ENCODE measurements at regions not wholly inside any gene's neighbourhood (a gene's known extent, or its start where the extent isn't known, plus 50 kb on each side); places are given as distances from the start of the nearest gene placed in this dataset.
"Not testable (repeated sequence)": the region's sequence is repeated elsewhere in the genome, so short reads cannot be mapped to it uniquely, and the experiment has no call there.

DNA sequence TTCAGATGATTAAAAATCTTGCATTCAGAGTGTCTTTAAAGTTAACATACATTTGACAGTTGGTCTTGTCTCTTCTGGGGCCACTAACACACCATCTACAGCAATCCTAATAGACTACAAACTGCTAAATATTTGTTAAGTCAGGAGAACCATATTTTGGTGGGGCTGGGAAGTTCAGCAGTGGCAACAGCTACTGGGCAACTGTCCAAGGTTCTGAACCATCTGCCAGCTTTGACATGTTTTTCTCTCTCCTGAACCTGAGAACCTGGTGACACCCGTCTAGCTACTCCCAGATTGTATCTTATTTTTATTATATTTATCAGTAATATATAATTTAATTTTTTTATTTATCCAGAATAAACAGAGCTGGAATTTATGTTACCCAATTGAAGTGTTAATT is 199.0 kb upstream of the DPYD start:
- CTCF ChIA-PET, result no interaction called here
- H3K36me3 Mint-ChIP-seq, result no peaks in the 10 kb centered on the region
- intact Hi-C loops (cut with micrococcal nuclease), result no loop called here
- H3K4me1 Mint-ChIP-seq, result no peaks in the 10 kb centered on the region
- Histone ChIP-seq H3K27me3 (ENCODE audit: control insufficient read depth in 2 of 2, insufficient read depth in 2 of 2, low read length in 2 of 2) (no peaks in the 10 kb centered on the region), H3K4me1 (ENCODE audit: control insufficient read depth in 2 of 2, insufficient read depth in 2 of 2, low read length in 2 of 2) (no peaks in the 10 kb centered on the region), H3K27ac (ENCODE audit: low read depth, low read length) (no peak overlapping the region), H3K36me3 (ENCODE audit: control insufficient read depth in 2 of 3, insufficient read depth in 3 of 3, low read length in 3 of 3) (no peaks in the 10 kb centered on the region), H3K9me3 (ENCODE audit: control insufficient read depth in 2 of 3, low read length in 3 of 3) (no peaks in the 10 kb centered on the region), H3K4me3 (ENCODE audit: low read length) (no peak overlapping the region)
- DNase-seq (no peak), ATAC-seq (no peak)
- H3K27ac Mint-ChIP-seq, result no peak overlapping the region
- H3K27me3 Mint-ChIP-seq, result no peaks in the 10 kb centered on the region
- POLR2A ChIA-PET, result no interaction called here
- H3K4me3 Mint-ChIP-seq, result no peak overlapping the region
- peaks cover 0 to 5% (median 0%) of the 10 kb centered on the region in 11 donors for H3K9me3 Mint-ChIP-seq

DNA sequence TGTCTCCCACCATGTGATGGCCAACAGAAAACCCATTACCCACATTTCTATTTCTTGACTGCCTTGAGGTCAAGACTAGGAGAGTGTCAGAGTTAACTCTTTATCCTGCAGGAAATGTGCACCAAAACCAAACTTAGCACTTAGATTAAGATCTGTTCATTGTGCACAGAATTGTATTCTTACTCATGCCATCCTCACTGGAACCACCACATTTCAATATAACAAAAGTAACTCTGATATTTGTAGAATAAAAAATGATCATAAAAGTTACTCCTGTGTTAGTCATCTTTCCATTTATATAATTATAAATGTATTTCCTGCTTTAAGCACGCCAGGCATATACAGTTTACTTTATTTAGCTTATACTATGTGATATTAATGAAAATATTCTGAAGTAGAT is 193.0 kb upstream of the DPYD start:
- Mint-ChIP-seq H3K27me3 (peaks cover 0 to 4% (median 0%) of the 10 kb centered on the region in 5 donors), H3K4me1 (no peaks in the 10 kb centered on the region), H3K4me3 (no peak overlapping the region), H3K36me3 (no peaks in the 10 kb centered on the region), H3K27ac (no peak overlapping the region), H3K9me3 (peaks cover 0 to 4% (median 0%) of the 10 kb centered on the region in 11 donors)
- POLR2A ChIA-PET, result no interaction called here
- Histone ChIP-seq H3K27me3 (ENCODE audit: control insufficient read depth in 2 of 2, insufficient read depth in 2 of 2, low read length in 2 of 2) (no peaks in the 10 kb centered on the region), H3K36me3 (ENCODE audit: control insufficient read depth in 2 of 3, insufficient read depth in 3 of 3, low read length in 3 of 3) (no peaks in the 10 kb centered on the region), H3K4me1 (ENCODE audit: control insufficient read depth in 2 of 2, insufficient read depth in 2 of 2, low read length in 2 of 2) (no peaks in the 10 kb centered on the region), H3K9me3 (ENCODE audit: control insufficient read depth in 2 of 3, low read length in 3 of 3) (no peaks in the 10 kb centered on the region), H3K4me3 (ENCODE audit: low read length) (no peak overlapping the region), H3K27ac (ENCODE audit: low read depth, low read length) (no peak overlapping the region)
- intact Hi-C loops (cut with micrococcal nuclease), result no loop called here
- no peak for DNase-seq
- no peak for ATAC-seq
- CTCF ChIA-PET, result no interaction called here

DNA sequence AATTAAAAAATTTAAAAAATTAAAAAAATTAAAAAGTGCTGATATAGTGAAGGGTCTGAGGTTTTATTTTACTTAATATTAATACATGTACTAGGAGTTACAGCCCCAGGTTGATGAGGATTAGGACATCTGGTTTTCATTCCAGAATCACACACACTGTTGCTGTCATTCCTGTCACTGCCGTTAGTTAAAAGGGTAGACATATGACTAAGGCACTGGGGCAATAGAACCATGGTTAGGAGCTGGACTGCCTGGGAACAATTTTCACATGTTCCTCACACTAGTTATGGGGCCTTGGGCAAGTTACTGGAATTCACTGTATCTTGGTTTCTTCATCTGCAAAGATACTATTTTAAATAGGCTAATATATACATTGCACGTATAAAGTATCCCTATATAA is 191.8 kb upstream of the DPYD start:
- Mint-ChIP-seq H3K4me1 (no peaks in the 10 kb centered on the region), H3K4me3 (no peak overlapping the region), H3K9me3 (peaks cover 7 to 13% (median 9%) of the 10 kb centered on the region in 11 donors), H3K27me3 (peaks cover 0 to 4% (median 0%) of the 10 kb centered on the region in 5 donors), H3K27ac (no peak overlapping the region), H3K36me3 (peaks cover 0 to 9% (median 0%) of the 10 kb centered on the region in 5 donors)
- Histone ChIP-seq H3K4me1 (ENCODE audit: control insufficient read depth in 2 of 2, insufficient read depth in 2 of 2, low read length in 2 of 2) (no peaks in the 10 kb centered on the region), H3K4me3 (ENCODE audit: low read length) (no peak overlapping the region), H3K27ac (ENCODE audit: low read depth, low read length) (no peak overlapping the region), H3K36me3 (ENCODE audit: control insufficient read depth in 2 of 3, insufficient read depth in 3 of 3, low read length in 3 of 3) (no peaks in the 10 kb centered on the region), H3K9me3 (ENCODE audit: control insufficient read depth in 2 of 3, low read length in 3 of 3) (peaks cover 0 to 6% (median 0%) of the 10 kb centered on the region in 3 experiments), H3K27me3 (ENCODE audit: control insufficient read depth in 2 of 2, insufficient read depth in 2 of 2, low read length in 2 of 2) (no peaks in the 10 kb centered on the region)
- CTCF ChIA-PET, result interaction anchor here (0.6 kb wide), 1 partner anchor 65 kb away, joined by 3 read pairs; no protein-coding TSS in a partner anchor
- DNase-seq (no peak), ATAC-seq (no peak)
- POLR2A ChIA-PET, result no interaction called here
- intact Hi-C loops (cut with micrococcal nuclease), result no loop called here

DNA sequence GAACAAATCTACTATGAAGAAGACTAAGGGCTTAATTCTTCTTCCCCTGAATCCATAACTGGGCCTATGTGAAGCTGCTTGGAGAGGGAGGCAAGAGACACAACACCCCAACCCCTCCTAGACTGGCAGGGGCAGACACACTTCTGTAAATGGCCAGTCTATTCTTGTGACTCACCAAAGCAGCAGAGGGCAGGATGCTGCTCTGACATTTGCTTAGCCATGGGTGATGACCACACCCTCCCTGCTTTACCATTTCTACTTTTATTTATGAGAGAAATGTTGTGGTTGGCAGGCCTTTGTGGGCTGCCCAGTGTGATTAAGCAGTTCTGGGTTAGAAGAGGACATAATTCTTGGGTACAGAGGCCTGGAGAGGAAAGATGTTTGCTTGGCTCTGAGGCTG is 189.8 kb upstream of the DPYD start:
- H3K4me1 Mint-ChIP-seq, result no peaks in the 10 kb centered on the region
- CTCF ChIA-PET, result no interaction called here
- H3K36me3 Mint-ChIP-seq, result peaks cover 0 to 14% (median 0%) of the 10 kb centered on the region in 5 donors
- Histone ChIP-seq H3K36me3 (ENCODE audit: control insufficient read depth in 2 of 3, insufficient read depth in 3 of 3, low read length in 3 of 3) (no peaks in the 10 kb centered on the region), H3K27ac (ENCODE audit: low read depth, low read length) (no peak overlapping the region), H3K4me1 (ENCODE audit: control insufficient read depth in 2 of 2, insufficient read depth in 2 of 2, low read length in 2 of 2) (no peaks in the 10 kb centered on the region), H3K4me3 (ENCODE audit: low read length) (no peak overlapping the region), H3K27me3 (ENCODE audit: control insufficient read depth in 2 of 2, insufficient read depth in 2 of 2, low read length in 2 of 2) (no peaks in the 10 kb centered on the region), H3K9me3 (ENCODE audit: control insufficient read depth in 2 of 3, low read length in 3 of 3) (peaks cover 0 to 7% (median 0%) of the 10 kb centered on the region in 3 experiments)
- no peak overlapping the region for H3K27ac Mint-ChIP-seq
- no peak for DNase-seq
- H3K27me3 Mint-ChIP-seq, result peaks cover 0 to 4% (median 0%) of the 10 kb centered on the region in 5 donors
- POLR2A ChIA-PET, result no interaction called here
- peaks cover 14 to 24% (median 17%) of the 10 kb centered on the region in 11 donors for H3K9me3 Mint-ChIP-seq
- H3K4me3 Mint-ChIP-seq, result no peak overlapping the region
- ATAC-seq, result no peak
- intact Hi-C loops (cut with micrococcal nuclease), result no loop called here

DNA sequence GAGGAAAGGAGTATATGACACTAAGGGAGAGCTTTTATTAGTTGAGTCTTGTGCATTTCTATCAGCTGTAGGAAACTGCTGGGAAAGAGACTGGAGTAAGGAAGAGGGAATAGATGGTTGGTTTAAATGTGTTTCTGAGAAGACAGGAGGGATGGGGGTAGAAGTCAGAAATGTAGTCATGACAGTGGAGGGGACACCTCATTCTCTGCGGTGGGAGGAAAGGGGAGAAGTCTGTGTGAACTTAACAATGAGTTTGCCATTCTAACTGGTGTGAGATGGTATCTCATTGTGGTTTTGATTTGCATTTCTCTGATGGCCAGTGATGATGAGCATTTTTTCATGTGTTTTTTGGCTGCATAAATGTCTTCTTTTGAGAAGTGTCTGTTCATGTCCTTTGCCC is 187.5 kb upstream of the DPYD start:
- H3K27ac ChIP-seq (ENCODE audit: low read depth, low read length); H3K27ac Mint-ChIP-seq; POLR2A ChIA-PET; H3K27me3 ChIP-seq (ENCODE audit: control insufficient read depth in 2 of 2, insufficient read depth in 2 of 2, low read length in 2 of 2); H3K4me3 ChIP-seq (ENCODE audit: low read length); ATAC-seq; intact Hi-C loops (cut with micrococcal nuclease); H3K4me1 ChIP-seq (ENCODE audit: control insufficient read depth in 2 of 2, insufficient read depth in 2 of 2, low read length in 2 of 2); CTCF ChIA-PET; H3K4me3 Mint-ChIP-seq; DNase-seq; H3K27me3 Mint-ChIP-seq; H3K36me3 ChIP-seq (ENCODE audit: control insufficient read depth in 2 of 3, insufficient read depth in 3 of 3, low read length in 3 of 3); H3K4me1 Mint-ChIP-seq; H3K9me3 ChIP-seq (ENCODE audit: control insufficient read depth in 2 of 3, low read length in 3 of 3): not testable (repeated sequence)
- Mint-ChIP-seq H3K36me3 (peaks cover 0 to 14% (median 0%) of the 10 kb centered on the region in 5 donors), H3K9me3 (peaks cover 14 to 24% (median 17%) of the 10 kb centered on the region in 11 donors)

DNA sequence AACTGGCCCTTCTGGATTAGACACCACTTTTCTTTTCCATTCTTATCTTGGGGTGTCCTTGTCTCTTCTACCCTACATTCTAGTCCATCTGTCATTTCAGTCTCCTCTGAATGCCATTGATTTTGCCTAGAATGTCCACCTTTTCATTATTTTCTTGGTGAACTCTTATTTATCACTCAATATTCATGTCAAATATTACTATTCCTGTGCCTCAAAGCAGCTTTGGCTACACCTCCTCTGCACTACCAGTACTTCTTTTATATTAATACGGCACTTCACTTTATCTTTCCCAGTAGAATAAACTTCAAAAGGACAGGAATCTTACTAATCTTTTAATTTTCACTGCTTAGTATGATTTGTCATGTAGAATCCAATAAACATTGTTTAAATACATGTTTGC is 186.4 kb upstream of the DPYD start:
- no peak overlapping the region for H3K27ac ChIP-seq (ENCODE audit: low read depth, low read length)
- no peak for ATAC-seq
- CTCF ChIA-PET, result no interaction called here

DNA sequence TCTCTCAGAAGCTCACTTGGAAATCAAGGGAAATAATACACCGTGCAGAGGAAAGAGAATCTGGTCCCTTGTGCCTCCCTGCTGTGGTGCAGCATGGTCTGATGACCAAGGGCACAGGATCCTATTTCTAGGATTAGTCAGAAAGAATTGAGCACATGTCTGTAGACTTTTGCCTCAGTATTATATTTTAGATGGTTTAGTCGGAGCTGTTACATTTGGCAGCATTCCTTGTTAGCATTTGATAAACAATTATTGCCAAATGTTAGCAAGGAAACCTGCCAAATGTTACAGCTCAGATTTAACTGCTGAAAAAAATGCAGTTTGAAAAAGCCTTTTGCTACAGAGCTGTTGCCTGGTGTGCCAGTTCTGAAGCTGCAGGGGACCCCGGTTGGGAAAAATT is 183.5 kb upstream of the DPYD start:
- H3K9me3 Mint-ChIP-seq, result peaks cover 12 to 24% (median 17%) of the 10 kb centered on the region in 11 donors
- CTCF ChIA-PET, result no interaction called here
- POLR2A ChIA-PET, result no interaction called here
- H3K27ac Mint-ChIP-seq, result no peak overlapping the region
- H3K36me3 ChIP-seq (ENCODE audit: control insufficient read depth in 2 of 3, insufficient read depth in 3 of 3, low read length in 3 of 3), result no peaks in the 10 kb centered on the region
- H3K27me3 Mint-ChIP-seq, result peaks cover 0 to 3% (median 0%) of the 10 kb centered on the region in 5 donors
- H3K4me3 ChIP-seq (ENCODE audit: low read length), result no peak overlapping the region
- no peak for DNase-seq
- no peaks in the 10 kb centered on the region for H3K4me1 Mint-ChIP-seq
- H3K9me3 ChIP-seq (ENCODE audit: control insufficient read depth in 2 of 3, low read length in 3 of 3), result peaks cover 0 to 7% (median 0%) of the 10 kb centered on the region in 3 experiments
- H3K4me3 Mint-ChIP-seq, result no peak overlapping the region
- H3K27me3 ChIP-seq (ENCODE audit: control insufficient read depth in 2 of 2, insufficient read depth in 2 of 2, low read length in 2 of 2), result no peaks in the 10 kb centered on the region
- H3K36me3 Mint-ChIP-seq, result peaks cover 0 to 14% (median 0%) of the 10 kb centered on the region in 5 donors
- no peaks in the 10 kb centered on the region for H3K4me1 ChIP-seq (ENCODE audit: control insufficient read depth in 2 of 2, insufficient read depth in 2 of 2, low read length in 2 of 2)
- H3K27ac ChIP-seq (ENCODE audit: low read depth, low read length), result no peak overlapping the region
- ATAC-seq, result no peak
- intact Hi-C loops (cut with micrococcal nuclease), result no loop called here

More for the DNA sequence above, 186.4 kb upstream of the DPYD start:
- no peak for DNase-seq
- Mint-ChIP-seq H3K4me1 (no peaks in the 10 kb centered on the region), H3K27ac (no peak overlapping the region), H3K4me3 (no peak overlapping the region), H3K36me3 (peaks cover 0 to 14% (median 0%) of the 10 kb centered on the region in 5 donors), H3K9me3 (peaks cover 14 to 24% (median 17%) of the 10 kb centered on the region in 11 donors), H3K27me3 (peaks cover 0 to 4% (median 0%) of the 10 kb centered on the region in 5 donors)
- intact Hi-C loops (cut with micrococcal nuclease), result no loop called here
- POLR2A ChIA-PET, result interaction anchor here (0.7 kb wide), 1 partner anchor 1297 kb away, joined by 4 read pairs; no protein-coding TSS in a partner anchor
- peaks cover 0 to 7% (median 0%) of the 10 kb centered on the region in 3 experiments for H3K9me3 ChIP-seq (ENCODE audit: control insufficient read depth in 2 of 3, low read length in 3 of 3)
- H3K4me3 ChIP-seq (ENCODE audit: low read length), result no peak overlapping the region
- no peaks in the 10 kb centered on the region for H3K4me1 ChIP-seq (ENCODE audit: control insufficient read depth in 2 of 2, insufficient read depth in 2 of 2, low read length in 2 of 2)
- no peaks in the 10 kb centered on the region for H3K36me3 ChIP-seq (ENCODE audit: control insufficient read depth in 2 of 3, insufficient read depth in 3 of 3, low read length in 3 of 3)
- H3K27me3 ChIP-seq (ENCODE audit: control insufficient read depth in 2 of 2, insufficient read depth in 2 of 2, low read length in 2 of 2), result no peaks in the 10 kb centered on the region

Data from naive thymus-derived CD4-positive, alpha-beta T cell (primary cell).